ENCODE measurements at regions not wholly inside any gene's neighbourhood (a gene's known extent, or its start where the extent isn't known, plus 50 kb on each side); places are given as distances from the start of the nearest gene placed in this dataset.

GRCh38 chr13:21228738-21229137, 52.3 kb downstream of the MRPL57 start:
- TF ChIP-seq, protein P1, sequence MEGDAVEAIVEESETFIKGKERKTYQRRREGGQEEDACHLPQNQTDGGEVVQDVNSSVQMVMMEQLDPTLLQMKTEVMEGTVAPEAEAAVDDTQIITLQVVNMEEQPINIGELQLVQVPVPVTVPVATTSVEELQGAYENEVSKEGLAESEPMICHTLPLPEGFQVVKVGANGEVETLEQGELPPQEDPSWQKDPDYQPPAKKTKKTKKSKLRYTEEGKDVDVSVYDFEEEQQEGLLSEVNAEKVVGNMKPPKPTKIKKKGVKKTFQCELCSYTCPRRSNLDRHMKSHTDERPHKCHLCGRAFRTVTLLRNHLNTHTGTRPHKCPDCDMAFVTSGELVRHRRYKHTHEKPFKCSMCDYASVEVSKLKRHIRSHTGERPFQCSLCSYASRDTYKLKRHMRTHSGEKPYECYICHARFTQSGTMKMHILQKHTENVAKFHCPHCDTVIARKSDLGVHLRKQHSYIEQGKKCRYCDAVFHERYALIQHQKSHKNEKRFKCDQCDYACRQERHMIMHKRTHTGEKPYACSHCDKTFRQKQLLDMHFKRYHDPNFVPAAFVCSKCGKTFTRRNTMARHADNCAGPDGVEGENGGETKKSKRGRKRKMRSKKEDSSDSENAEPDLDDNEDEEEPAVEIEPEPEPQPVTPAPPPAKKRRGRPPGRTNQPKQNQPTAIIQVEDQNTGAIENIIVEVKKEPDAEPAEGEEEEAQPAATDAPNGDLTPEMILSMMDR (IDR thresholded peaks at IDR 0.05) = no peak

GRCh38 chr13:21229241-21230024, 53.0 kb downstream of the MRPL57 start:
- TF ChIP-seq, protein P1 (IDR thresholded peaks at IDR 0.05) = no peak

DNA sequence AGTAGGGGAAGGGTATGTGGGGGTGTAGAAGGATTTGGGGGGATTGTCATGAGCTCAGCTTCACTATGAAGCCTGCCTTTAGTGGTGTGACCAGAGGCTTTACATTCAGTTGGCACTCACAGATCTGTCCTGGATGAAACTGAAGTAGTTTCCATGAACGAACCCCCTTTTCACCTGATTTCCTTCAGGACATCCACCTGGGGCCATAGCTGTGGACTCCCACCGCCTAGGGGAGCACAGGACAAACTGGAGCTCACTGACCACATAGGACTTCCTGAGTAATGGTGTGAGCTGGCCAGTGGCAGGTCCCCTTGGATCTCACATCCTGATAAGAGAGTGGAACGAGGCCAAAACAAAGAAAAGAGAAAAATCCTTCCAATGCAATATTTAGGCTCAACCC, 54.1 kb downstream of the MRPL57 start:
- TF ChIP-seq, protein P1 (IDR thresholded peaks at IDR 0.05) = no peak

DNA sequence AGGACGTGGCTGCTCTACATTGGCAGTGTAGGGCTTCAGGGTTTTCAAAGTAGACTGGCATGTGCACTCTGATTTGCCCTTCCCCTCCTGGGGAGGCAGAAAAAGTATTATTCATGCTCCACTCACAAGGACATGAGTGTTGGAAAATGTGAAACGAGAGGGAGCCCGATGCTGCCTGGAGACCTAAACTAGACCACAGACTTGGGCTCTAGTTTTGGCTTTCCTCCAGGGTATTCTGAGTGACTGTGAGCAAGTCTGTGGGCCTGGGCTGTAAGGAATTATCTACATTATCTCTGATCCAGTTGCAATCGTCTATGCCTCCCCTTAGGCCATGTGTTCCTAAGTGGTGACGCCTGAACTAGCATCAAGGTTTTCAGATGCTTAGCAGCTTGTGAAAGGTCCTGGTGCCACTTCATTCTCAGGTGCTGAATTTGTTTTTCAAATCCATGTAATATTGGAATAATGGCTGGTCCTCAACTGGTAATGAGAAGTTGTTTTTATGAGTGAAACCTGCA, 55.0 kb downstream of the MRPL57 start:
- TF ChIP-seq, protein P1 (IDR thresholded peaks at IDR 0.05) = no peak

- TF ChIP-seq, protein P1 (IDR thresholded peaks at IDR 0.05) = no peak
Observed at GRCh38 chr13:21232196-21232595, 55.7 kb downstream of the MRPL57 start.

DNA sequence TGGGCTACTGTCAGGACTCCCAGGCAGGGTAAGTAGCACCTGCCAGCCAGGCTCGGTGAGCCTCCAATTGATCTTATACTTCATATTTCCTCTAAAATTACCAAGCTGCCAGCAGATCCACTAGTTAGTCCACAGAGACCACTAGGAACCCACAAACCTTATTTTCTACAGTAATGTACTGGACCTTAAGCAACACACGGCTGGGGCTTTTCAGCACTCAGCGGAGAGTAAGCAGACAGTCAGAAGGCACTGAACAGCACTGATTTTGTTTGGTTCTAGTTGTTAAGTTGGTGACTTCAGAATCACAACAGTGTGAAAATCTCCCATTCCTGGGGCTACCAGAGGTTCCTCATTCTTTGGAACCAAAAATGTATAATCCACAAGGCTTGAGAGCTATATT, 56.1 kb downstream of the MRPL57 start:
- TF ChIP-seq, protein P1 (IDR thresholded peaks at IDR 0.05) = no peak

- TF ChIP-seq, protein P1 (IDR thresholded peaks at IDR 0.05) = no peak
Observed at GRCh38 chr13:21233086-21233485, 56.6 kb downstream of the MRPL57 start.
